WTC11 (cell line): ENCODE measurements at regions not wholly inside any gene's neighbourhood (a gene's known extent, or its start where the extent isn't known, plus 50 kb on each side); places are given as distances from the start of the nearest gene placed in this dataset.

ENCODE experiments used
- ATF2 ChIP-seq: sonication (generic); formaldehyde crosslinking; IDR thresholded peaks from 2 replicates; pipeline ENCODE4 v1.8.1; 2022; ENCODE audit warnings: low read depth, missing genetic modification reagents, borderline replicate concordance
- CREM ChIP-seq: sonication (generic); formaldehyde crosslinking; IDR thresholded peaks from 2 replicates; pipeline ENCODE4 v1.8.1; 2022; ENCODE audit warnings: mild to moderate bottlenecking, missing genetic modification reagents, moderate library complexity
- ELF4 ChIP-seq: sonication (generic); formaldehyde crosslinking; IDR thresholded peaks from 2 replicates; pipeline ENCODE4 v1.8.1; 2022; ENCODE audit warnings: low read depth, mild to moderate bottlenecking, moderate library complexity, missing genetic modification reagents
- ETV6 ChIP-seq: sonication (generic); formaldehyde crosslinking; IDR thresholded peaks from 2 replicates; pipeline ENCODE4 v1.8.1; 2022; ENCODE audit warnings: mild to moderate bottlenecking, missing genetic modification reagents
- GABPB1 ChIP-seq: sonication (generic); formaldehyde crosslinking; IDR thresholded peaks from 2 replicates; pipeline ENCODE4 v1.8.1; 2023; ENCODE audit warnings: mild to moderate bottlenecking, missing genetic modification reagents
- MAX ChIP-seq: sonication (generic); formaldehyde crosslinking; IDR thresholded peaks from 2 replicates; pipeline ENCODE4 v1.8.0; 2022; ENCODE audit warnings: mild to moderate bottlenecking, missing genetic modification reagents
- TEAD4 ChIP-seq: sonication (generic); formaldehyde crosslinking; IDR thresholded peaks from 2 replicates; pipeline ENCODE4 v1.8.0; 2022; ENCODE audit warnings: mild to moderate bottlenecking, missing genetic modification reagents
- USF1 ChIP-seq: sonication (generic); formaldehyde crosslinking; IDR thresholded peaks from 2 replicates; pipeline ENCODE4 v1.8.0; 2022; ENCODE audit warnings: mild to moderate bottlenecking, missing genetic modification reagents
- ZBTB21 ChIP-seq: sonication (generic); formaldehyde crosslinking; IDR thresholded peaks from 2 replicates; pipeline ENCODE4 v1.8.1; 2023; ENCODE audit warnings: mild to moderate bottlenecking, missing genetic modification reagents, borderline replicate concordance
- ZNF232 ChIP-seq: sonication (generic); formaldehyde crosslinking; IDR thresholded peaks from 2 replicates; pipeline ENCODE4 v1.8.0; 2022; ENCODE audit warnings: mild to moderate bottlenecking, missing genetic modification reagents
- TF ChIP-seq, protein P1 (sequence below): fragments of 200-600 bp; IDR thresholded peaks from 2 replicates; pipeline ENCODE4 v1.8.0; 2022; ENCODE audit warnings: antibody characterized with exemption
- TF ChIP-seq, protein P2 (sequence below): sonication (generic); formaldehyde crosslinking; IDR thresholded peaks from 2 replicates; pipeline ENCODE4 v1.8.1; 2022; ENCODE audit warnings: mild to moderate bottlenecking, moderate library complexity, missing genetic modification reagents

DNA sequence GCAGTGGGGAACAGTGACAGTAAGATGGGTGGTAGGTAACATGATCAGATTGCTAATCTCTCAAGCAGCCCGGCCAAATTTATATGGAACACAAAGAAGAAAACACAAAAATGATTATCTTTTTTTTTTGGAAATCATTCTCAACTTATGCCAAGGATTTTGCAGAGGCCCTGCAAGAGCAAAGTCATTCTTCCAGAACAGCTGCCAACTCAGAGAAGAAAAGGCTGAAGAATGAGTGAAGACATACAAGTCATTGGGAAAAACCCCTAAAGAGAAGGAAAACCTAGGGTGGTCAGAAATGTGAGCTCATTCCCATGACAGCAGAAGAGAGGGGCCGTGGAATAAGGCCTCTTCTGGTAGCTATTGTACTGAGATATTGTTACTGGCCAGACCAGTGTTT, 246.7 kb downstream of the SHOX2 start:
- TF ChIP-seq, protein P1, sequence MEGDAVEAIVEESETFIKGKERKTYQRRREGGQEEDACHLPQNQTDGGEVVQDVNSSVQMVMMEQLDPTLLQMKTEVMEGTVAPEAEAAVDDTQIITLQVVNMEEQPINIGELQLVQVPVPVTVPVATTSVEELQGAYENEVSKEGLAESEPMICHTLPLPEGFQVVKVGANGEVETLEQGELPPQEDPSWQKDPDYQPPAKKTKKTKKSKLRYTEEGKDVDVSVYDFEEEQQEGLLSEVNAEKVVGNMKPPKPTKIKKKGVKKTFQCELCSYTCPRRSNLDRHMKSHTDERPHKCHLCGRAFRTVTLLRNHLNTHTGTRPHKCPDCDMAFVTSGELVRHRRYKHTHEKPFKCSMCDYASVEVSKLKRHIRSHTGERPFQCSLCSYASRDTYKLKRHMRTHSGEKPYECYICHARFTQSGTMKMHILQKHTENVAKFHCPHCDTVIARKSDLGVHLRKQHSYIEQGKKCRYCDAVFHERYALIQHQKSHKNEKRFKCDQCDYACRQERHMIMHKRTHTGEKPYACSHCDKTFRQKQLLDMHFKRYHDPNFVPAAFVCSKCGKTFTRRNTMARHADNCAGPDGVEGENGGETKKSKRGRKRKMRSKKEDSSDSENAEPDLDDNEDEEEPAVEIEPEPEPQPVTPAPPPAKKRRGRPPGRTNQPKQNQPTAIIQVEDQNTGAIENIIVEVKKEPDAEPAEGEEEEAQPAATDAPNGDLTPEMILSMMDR = no peak
- TF ChIP-seq ZBTB21 (CRISPR knock-in tag) = no peak
- TF ChIP-seq USF1 (CRISPR knock-in tag) = no peak
- TF ChIP-seq, protein P2, sequence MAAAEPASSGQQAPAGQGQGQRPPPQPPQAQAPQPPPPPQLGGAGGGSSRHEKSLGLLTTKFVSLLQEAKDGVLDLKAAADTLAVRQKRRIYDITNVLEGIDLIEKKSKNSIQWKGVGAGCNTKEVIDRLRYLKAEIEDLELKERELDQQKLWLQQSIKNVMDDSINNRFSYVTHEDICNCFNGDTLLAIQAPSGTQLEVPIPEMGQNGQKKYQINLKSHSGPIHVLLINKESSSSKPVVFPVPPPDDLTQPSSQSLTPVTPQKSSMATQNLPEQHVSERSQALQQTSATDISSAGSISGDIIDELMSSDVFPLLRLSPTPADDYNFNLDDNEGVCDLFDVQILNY = no peak
- no peak for TF ChIP-seq MAX (CRISPR knock-in tag)
- no peak for TF ChIP-seq ZNF232 (CRISPR knock-in tag)
- TF ChIP-seq GABPB1 (CRISPR knock-in tag) = no peak
- no peak for TF ChIP-seq ETV6 (CRISPR knock-in tag)
- no peak for TF ChIP-seq ELF4
- TF ChIP-seq CREM (CRISPR knock-in tag) = no peak
- no peak for TF ChIP-seq ATF2 (CRISPR knock-in tag)
- TF ChIP-seq TEAD4 (CRISPR knock-in tag) = no peak
